ENCODE measurements at regions not wholly inside any gene's neighbourhood (a gene's known extent, or its start where the extent isn't known, plus 50 kb on each side); places are given as distances from the start of the nearest gene placed in this dataset.

GRCh38 chr5:2283481-2284045 lies 400.8 kb upstream of the IRX4 start:
- no peak for DNase-seq

DNA sequence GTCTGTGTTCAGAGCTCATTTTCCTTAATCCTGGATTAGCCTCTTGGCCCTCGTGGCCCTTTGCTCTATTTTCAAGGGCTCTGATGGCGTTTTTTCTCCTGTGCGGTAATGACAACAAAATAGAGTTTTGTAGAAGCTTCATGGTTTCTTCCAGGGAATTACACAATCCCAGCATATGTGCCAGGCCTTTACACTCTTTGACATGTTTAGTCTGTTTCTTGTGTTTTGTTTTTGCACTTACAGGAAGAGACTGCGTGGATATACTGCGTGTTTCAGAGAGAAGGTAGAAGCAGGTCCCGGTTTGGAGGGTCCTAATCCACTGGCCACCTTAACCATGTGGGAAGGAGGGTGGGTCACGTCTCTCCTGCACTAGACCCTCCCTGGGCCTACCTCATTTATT lies 400.2 kb upstream of the IRX4 start:
- DNase-seq, result no peak

DNA sequence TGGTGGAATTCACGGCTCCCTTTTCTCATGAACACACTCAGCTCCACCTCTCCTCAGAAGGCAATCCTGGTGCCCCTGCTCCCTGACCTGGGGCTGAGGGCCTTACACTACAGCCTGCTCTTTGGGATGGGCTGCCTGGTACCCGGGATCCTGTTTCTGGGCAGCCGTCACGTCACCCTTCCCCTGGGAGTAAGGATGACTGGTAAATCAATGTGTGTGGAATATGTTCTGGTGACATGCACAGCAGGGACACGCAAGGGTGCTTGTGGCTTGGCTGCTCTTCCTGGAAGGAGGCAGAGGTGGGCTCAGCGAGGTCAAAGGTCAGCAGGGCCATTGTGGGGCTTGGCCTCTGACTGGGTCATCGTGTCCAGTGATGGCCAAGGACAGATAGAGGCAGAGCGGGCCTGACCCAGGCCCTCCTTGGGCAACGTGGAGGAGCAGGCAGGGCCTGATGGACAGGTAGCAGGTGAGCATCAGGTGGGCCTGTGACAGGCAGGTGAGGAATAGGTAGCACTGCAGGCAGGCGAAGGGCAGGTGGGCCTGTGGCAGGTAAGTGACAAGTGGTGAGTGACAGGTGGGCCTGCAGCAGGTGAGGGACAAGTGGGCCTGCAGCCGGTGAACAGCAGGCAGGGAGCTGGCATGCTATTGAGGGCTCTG lies 399.4 kb upstream of the IRX4 start:
- no peak for DNase-seq

GRCh38 chr5:2281446-2281845 lies 398.7 kb upstream of the IRX4 start:
- no peak for DNase-seq

GRCh38 chr5:2280318-2280717 lies 397.6 kb upstream of the IRX4 start:
- DNase-seq, result no peak

- DNase-seq, result no peak
Measured at GRCh38 chr5:2278825-2279456, 396.2 kb upstream of the IRX4 start.

DNA sequence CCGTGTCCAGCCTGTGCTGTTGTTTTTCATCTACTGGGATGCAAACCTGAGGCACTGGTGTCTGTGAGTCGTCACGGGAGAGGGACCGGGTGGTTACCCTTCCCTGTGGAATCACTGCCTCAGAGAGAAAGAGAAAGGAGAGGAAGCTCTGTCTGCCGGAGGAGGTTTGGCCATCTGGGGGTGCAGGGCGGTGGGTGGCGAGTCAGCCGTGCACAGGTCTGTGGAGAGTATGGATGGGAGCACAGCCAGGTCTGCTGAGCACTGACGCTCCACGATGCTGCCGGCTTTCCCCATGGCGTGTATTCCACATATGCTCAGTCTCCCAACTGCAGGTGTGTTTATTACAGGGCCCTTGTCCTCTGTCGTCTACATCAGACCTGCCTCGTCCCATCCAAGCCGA lies 395.2 kb upstream of the IRX4 start:
- DNase-seq, result no peak

- no peak for DNase-seq
Measured at GRCh38 chr5:2276101-2276500, 393.4 kb upstream of the IRX4 start.

- no peak for DNase-seq
Measured at GRCh38 chr5:2272755-2273154, 390.0 kb upstream of the IRX4 start.

DNA sequence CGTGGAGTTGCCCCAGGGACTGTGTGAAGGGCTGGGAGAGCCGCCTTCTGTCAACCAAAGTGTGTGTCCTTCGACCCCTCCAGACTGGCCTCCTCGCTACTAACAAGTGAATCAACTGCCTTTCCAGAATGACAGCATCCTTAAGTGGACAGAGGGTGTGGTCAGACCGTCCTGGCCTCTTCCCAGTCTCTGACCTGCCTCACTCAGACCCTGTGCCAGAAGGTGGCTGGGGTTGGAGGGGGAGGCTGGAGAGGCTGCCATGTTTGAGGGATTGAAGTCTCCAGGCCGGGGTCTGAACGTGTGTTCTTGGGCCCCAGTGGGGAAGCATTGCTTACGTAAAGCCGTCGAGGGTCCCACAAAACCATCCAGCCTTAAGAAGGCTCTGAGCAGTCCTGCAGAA lies 389.3 kb upstream of the IRX4 start:
- DNase-seq, result no peak

DNA sequence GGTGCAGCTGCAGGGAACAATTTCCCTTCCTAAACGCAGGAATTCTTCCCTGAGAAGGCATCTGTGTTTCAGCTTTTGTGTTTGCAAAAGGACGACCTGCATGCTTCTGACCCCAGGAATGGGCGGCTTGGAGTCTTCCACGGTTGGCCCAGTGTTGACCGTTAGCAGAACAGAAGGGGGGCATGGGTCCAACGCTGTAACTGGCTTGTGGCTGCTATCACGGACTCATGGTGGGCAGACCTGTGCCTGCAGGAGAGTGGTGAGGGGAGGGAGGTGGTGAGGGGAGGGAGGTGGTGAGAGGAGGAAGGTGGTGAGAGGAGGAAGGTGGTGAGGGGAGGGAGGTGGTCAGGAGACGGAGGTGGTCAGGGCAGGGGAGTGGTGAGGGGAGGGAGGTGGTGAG lies 388.6 kb upstream of the IRX4 start:
- no peak for DNase-seq

DNA sequence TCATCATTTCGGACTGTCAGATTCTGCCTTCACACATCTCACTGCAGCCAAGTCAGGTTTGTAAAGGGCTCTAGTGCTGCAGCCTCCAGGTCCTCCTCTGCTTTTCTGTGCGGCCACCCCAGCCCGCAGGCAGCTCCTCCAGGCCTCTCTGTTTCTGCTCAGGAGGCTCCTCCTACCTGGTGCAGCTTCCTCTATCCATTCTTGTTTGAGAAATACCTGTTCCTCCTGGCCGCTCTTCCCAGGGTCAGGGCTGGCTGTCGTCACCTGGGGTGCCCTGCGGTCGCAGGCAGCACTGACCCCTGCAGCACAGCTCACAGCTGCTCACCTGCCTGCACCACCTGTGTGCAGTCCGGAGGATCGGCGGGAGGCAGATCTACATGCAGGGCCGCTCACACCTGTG lies 387.7 kb upstream of the IRX4 start:
- DNase-seq, result no peak

GRCh38 chr5:2269656-2270055 lies 386.9 kb upstream of the IRX4 start:
- no peak for DNase-seq

- no peak for DNase-seq
Measured at GRCh38 chr5:2267991-2268390, 385.3 kb upstream of the IRX4 start.

GRCh38 chr5:2266641-2267240 lies 384.0 kb upstream of the IRX4 start:
- DNase-seq, result no peak

DNA sequence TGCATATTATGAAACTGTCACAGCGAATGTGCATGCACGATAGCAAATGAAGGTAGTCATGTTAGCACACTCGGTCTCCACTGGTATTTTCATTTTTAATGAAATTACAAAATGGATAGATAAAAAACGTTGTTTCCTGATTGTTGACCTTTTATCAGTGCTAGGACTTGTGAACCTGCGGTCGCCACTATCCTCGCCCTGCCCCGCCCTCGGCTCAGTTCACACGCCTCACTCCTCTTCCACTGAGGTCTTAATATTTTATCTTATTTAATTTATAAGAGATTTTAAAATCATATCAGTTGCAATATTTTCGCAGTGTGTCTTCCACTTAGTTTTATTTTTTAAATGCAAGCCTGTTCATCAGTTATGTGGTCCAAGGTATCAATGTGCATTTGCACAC lies 382.6 kb upstream of the IRX4 start:
- no peak for DNase-seq

DNA sequence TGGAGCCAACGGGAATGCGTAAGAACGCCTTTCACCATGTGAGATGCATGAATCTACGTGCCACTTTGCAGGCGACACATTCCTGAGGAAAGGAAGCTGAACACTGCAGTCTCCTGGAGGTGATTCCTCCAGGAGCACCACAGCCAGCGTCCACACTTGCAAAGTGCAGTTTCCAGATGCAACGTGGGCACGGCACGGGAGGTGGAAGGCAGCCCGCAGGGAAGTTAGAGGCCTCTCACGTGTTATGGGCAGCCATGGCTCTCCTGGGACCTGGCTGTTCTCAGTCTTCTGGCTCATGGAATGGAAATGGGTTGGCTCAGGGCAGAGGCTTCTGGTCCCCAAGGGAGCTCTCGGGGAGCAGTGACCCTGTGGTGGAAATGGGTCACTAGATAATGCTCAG lies 381.0 kb upstream of the IRX4 start:
- DNase-seq, result no peak

DNA sequence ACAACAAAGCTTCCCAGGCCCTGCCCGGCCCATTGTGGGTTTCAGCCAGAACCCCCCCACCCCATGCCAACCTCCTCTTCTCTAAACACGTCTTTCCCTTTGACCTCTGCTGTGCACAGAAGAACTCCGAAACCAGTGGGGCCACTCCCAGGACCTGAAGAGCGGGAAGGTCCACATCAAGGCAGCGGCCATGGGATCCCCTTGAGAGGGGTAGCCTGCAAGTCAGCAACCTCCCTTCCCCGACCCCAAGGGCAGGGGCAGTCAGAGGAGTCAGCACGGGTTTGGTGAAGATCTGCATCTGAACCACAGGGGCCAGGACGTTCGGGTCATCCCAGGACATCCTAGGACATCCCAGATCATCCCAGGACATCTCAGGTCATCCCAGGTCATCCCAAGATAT lies 379.9 kb upstream of the IRX4 start:
- DNase-seq, result no peak

DNA sequence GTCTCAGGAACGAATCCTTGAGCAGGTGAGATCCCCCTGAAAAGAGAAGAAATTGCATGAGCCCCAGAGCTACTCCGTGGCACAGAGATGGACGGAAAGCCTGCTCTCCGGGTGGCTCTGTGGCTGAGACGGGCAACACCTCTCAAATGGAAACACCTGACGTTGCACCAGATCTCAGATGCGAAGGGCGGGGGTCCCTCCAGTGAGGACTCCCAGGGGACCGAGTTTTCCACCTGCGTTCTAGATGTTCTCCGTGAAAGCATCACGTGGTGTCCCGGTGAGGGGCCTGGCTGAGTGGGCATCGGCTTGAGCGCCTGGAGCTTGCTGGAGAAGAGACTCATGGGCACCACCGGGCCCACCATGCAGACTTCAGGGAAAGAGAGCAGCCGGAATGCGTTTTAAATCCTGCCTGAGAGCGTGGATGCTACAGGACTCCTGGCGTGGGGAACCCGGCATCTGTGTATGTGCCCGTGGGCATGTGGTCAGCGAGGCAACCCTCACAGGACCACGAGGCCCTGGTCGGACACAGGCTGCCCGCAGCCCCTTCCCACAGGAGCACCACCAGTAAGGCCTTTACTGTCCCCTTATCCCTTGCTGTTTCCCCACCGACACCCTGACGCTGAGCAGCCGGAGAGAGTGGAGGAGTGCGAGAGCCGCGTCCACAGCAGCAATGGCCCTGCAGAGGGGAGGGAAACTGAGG lies 378.4 kb upstream of the IRX4 start:
- DNase-seq, result no peak

GRCh38 chr5:2260211-2261003 lies 377.7 kb upstream of the IRX4 start:
- no peak for DNase-seq

DNA sequence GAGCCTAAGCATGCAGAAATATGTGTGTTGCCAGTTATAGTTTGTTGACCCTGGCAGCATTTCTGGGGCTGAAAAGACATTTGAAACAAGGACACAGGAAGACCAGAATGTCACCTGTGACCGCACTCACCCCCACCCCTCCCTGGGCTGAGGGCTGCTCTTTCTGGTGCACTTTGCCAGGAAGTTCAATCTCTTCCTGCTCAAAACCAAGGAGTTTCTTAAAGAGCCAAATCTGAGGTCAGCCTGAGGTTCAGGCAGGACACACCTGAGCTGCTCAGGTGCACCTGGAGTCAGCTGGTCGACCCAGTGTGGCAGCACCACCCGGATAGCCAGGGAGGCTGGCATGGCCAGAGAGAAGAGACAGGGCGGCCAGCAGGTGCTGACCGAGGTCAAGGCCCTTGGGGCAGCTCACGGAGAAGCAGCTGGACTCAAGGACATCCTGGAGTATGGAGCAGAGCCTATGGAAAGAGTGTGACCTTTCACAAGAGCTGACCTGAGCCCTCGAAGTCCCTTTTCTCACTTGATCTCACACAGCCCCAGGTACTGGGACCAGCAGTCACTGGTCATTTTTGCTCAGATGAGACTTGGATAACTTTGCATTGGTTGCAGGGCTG lies 376.9 kb upstream of the IRX4 start:
- DNase-seq, result no peak

- DNase-seq, result no peak
Measured at GRCh38 chr5:2258861-2259260, 376.1 kb upstream of the IRX4 start.
